ENCODE measurements at regions not wholly inside any gene's neighbourhood (a gene's known extent, or its start where the extent isn't known, plus 50 kb on each side); places are given as distances from the start of the nearest gene placed in this dataset.

GRCh38 chr10:84805149-84805548 is 476.8 kb downstream of the CCSER2 start:
- TF ChIP-seq CTCF (conservative IDR thresholded peaks at IDR 0.05 in 1 of 2, IDR thresholded peaks at IDR 0.05 in 1 of 2; ENCODE audit: low read depth in 1 of 2, low read length in 2 of 2) (no peak), EZH2 (IDR thresholded peaks at IDR 0.05; ENCODE audit: low read length, missing control alignments) (no peak)

All from fibroblast of lung (primary cell).